Mesendoderm (in vitro differentiated cells): ENCODE measurements at regions not wholly inside any gene's neighbourhood (a gene's known extent, or its start where the extent isn't known, plus 50 kb on each side); places are given as distances from the start of the nearest gene placed in this dataset.
"Not testable (repeated sequence)": the region's sequence is repeated elsewhere in the genome, so short reads cannot be mapped to it uniquely, and the experiment has no call there.

Experiments used
- DNase-seq: peaks from one replicate; pipeline ENCODE4 v3.0.0; 2013
- H2AK5ac ChIP-seq: 2 replicates; pipeline ENCODE4 v1.6.1; 2013; ENCODE audit warnings: low read length, inconsistent platforms
- H2BK120ac ChIP-seq: 2 replicates; pipeline ENCODE4 v1.6.1; 2013; ENCODE audit warnings: low read depth, mild to moderate bottlenecking, low read length, moderate library complexity, mixed read lengths
- H2BK15ac ChIP-seq: replicated peaks from 2 replicates; pipeline ENCODE4 v1.6.1; 2013; ENCODE audit warnings: low read depth, mild to moderate bottlenecking, moderate library complexity
- H2BK5ac ChIP-seq: 2 replicates; pipeline ENCODE4 v1.6.1; 2013; ENCODE audit warnings: low read length, inconsistent platforms
- H3K18ac ChIP-seq: 2 replicates; pipeline ENCODE4 v1.6.1; 2013; ENCODE audit warnings: mild to moderate bottlenecking, low read length, mixed read lengths
- H3K23ac ChIP-seq: one replicate; pipeline ENCODE4 v1.6.1; 2013; ENCODE audit warnings: low read length
- H3K27ac ChIP-seq: 2 replicates; pipeline ENCODE4 v1.5.1; 2013; ENCODE audit warnings: low read depth, mild to moderate bottlenecking, inconsistent platforms, low read length, moderate library complexity
- H3K27me3 ChIP-seq: 2 replicates; pipeline ENCODE4 v1.6.1; 2013; ENCODE audit warnings: low read length, control low read depth, mild to moderate bottlenecking, inconsistent platforms; ENCODE audit not compliant: insufficient read depth, poor library complexity
- H3K36me3 ChIP-seq: 2 replicates; pipeline ENCODE4 v1.6.1; 2013; ENCODE audit warnings: low read length, inconsistent platforms; ENCODE audit not compliant: control insufficient read depth, insufficient read depth
- H3K4ac ChIP-seq: one replicate; pipeline ENCODE4 v1.6.1; 2013; ENCODE audit warnings: low read depth, mild to moderate bottlenecking, low read length, moderate library complexity
- H3K4me1 ChIP-seq: 2 replicates; pipeline ENCODE4 v1.6.1; 2013; ENCODE audit warnings: low read depth, low read length, inconsistent platforms; ENCODE audit not compliant: control insufficient read depth
- H3K4me2 ChIP-seq: 2 replicates; pipeline ENCODE4 v1.6.1; 2013; ENCODE audit warnings: low read length
- H3K4me3 ChIP-seq: 2 replicates; pipeline ENCODE4 v1.5.1; 2013; ENCODE audit warnings: mild to moderate bottlenecking, low read length
- H3K56ac ChIP-seq: one replicate; pipeline ENCODE4 v1.6.1; 2013; ENCODE audit warnings: low read length
- H3K79me1 ChIP-seq: 2 replicates; pipeline ENCODE4 v1.6.1; 2013; ENCODE audit warnings: low read length, inconsistent platforms
- H3K79me2 ChIP-seq: 2 replicates; pipeline ENCODE4 v1.6.1; 2013; ENCODE audit warnings: mild to moderate bottlenecking, low read length; ENCODE audit not compliant: control insufficient read depth, insufficient read depth
- H3K9ac ChIP-seq: 2 replicates; pipeline ENCODE4 v1.6.1; 2013; ENCODE audit warnings: low read length, inconsistent platforms
- H4K5ac ChIP-seq: one replicate; pipeline ENCODE4 v1.6.1; 2013; ENCODE audit warnings: low read length
- H4K8ac ChIP-seq: one replicate; pipeline ENCODE4 v1.6.1; 2013; ENCODE audit warnings: low read depth, mild to moderate bottlenecking, control low read depth, low read length, moderate library complexity
- WGBS: extraction: QIAGEN DNeasy Blood & Tissue Kit; methylation state at CpG from one replicate; pipeline ENCODE4 v1.1.7; 2013; ENCODE audit warnings: low lambda C conversion rate, missing lambda C conversion rate; ENCODE audit not compliant: insufficient coverage; ENCODE audit errors: extremely low coverage; 5-methylcytosine and 5-hydroxymethylcytosine counted together

DNA sequence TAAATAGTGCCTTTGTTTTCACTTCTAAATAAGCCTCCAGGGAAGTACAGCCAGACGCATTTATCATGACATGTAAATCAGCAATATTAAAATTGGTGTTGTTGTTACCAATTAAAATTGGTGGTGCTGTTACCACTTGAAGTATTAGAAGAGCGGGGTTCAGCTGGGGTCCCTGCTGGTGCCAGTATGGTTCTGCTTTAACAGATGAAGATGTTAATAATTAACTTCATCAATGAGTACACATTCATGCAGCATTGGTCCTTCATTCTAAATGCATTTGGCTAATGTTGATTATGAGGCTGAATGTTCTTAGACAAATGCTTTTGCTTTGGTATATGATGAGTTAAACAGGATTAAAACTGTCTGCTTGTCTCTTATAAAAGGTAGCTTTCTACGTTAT lies 67.6 kb upstream of the TMC1 start:
- H3K23ac ChIP-seq: no peak overlapping the region
- no peaks in the 10 kb centered on the region for H3K79me1 ChIP-seq
- H3K9ac ChIP-seq: no peak overlapping the region
- no peak overlapping the region for H3K18ac ChIP-seq
- no peak overlapping the region for H2BK5ac ChIP-seq
- H2AK5ac ChIP-seq: no peak overlapping the region
- no peaks in the 10 kb centered on the region for H3K4me1 ChIP-seq
- no peaks in the 10 kb centered on the region for H3K27me3 ChIP-seq
- H4K5ac ChIP-seq: no peak overlapping the region
- no peaks in the 10 kb centered on the region for H3K36me3 ChIP-seq
- WGBS: no CpG with 5 or more reads among the region's 3 CpGs
- no peaks in the 10 kb centered on the region for H3K79me2 ChIP-seq
- no peak for DNase-seq
- no peak overlapping the region for H2BK120ac ChIP-seq
- H3K4me3 ChIP-seq: no peak overlapping the region
- H3K4me2 ChIP-seq: no peak overlapping the region
- no peak overlapping the region for H2BK15ac ChIP-seq
- no peak overlapping the region for H3K27ac ChIP-seq
- no peak overlapping the region for H3K4ac ChIP-seq
- H4K8ac ChIP-seq: no peak overlapping the region
- H3K56ac ChIP-seq: no peak overlapping the region

GRCh38 chr9:72446241-72446640 lies 75.2 kb upstream of the TMC1 start:
- not testable (repeated sequence) for H2AK5ac ChIP-seq, H3K23ac ChIP-seq, H3K27me3 ChIP-seq, DNase-seq, H3K79me1 ChIP-seq, H2BK120ac ChIP-seq, H3K4ac ChIP-seq, H3K4me2 ChIP-seq, H3K4me1 ChIP-seq, H3K18ac ChIP-seq, H2BK5ac ChIP-seq, H3K4me3 ChIP-seq, H4K8ac ChIP-seq, H3K79me2 ChIP-seq, H2BK15ac ChIP-seq, H3K36me3 ChIP-seq, H3K9ac ChIP-seq, H3K27ac ChIP-seq, H3K56ac ChIP-seq, H4K5ac ChIP-seq
- no CpG with 5 or more reads among the region's 5 CpGs for WGBS

GRCh38 chr9:72445306-72445995 lies 76.0 kb upstream of the TMC1 start:
- DNase-seq: no peak

GRCh38 chr9:72444435-72444834 lies 77.0 kb upstream of the TMC1 start:
- no CpG with 5 or more reads among the region's 1 CpG for WGBS
- Histone ChIP-seq H2BK15ac (no peak overlapping the region), H3K79me1 (no peaks in the 10 kb centered on the region), H3K4me1 (no peaks in the 10 kb centered on the region), H4K8ac (no peak overlapping the region), H3K4ac (no peak overlapping the region), H3K79me2 (no peaks in the 10 kb centered on the region), H2BK120ac (no peak overlapping the region), H2BK5ac (no peak overlapping the region), H4K5ac (no peak overlapping the region), H3K56ac (no peak overlapping the region), H3K4me2 (no peak overlapping the region), H3K27ac (no peak overlapping the region), H3K9ac (no peak overlapping the region), H3K18ac (no peak overlapping the region), H2AK5ac (no peak overlapping the region), H3K36me3 (no peaks in the 10 kb centered on the region), H3K27me3 (no peaks in the 10 kb centered on the region), H3K23ac (no peak overlapping the region), H3K4me3 (no peak overlapping the region)
- no peak for DNase-seq

More at GRCh38 chr9:72445306-72445995, 76.0 kb upstream of the TMC1 start:
- Histone ChIP-seq H3K79me1 (no peaks in the 10 kb centered on the region), H3K36me3 (no peaks in the 10 kb centered on the region), H3K23ac (no peak overlapping the region), H3K27me3 (no peaks in the 10 kb centered on the region), H2BK5ac (no peak overlapping the region), H3K4me2 (no peak overlapping the region), H3K4me1 (no peaks in the 10 kb centered on the region), H4K8ac (no peak overlapping the region), H3K18ac (no peak overlapping the region), H2AK5ac (no peak overlapping the region), H3K27ac (no peak overlapping the region), H4K5ac (no peak overlapping the region), H3K4me3 (no peak overlapping the region), H3K4ac (no peak overlapping the region), H3K56ac (no peak overlapping the region), H3K9ac (no peak overlapping the region), H2BK15ac (no peak overlapping the region), H3K79me2 (no peaks in the 10 kb centered on the region), H2BK120ac (no peak overlapping the region)
- no CpG with 5 or more reads among the region's 2 CpGs for WGBS

- Histone ChIP-seq H3K27me3 (no peaks in the 10 kb centered on the region), H2AK5ac (no peak overlapping the region), H3K36me3 (no peaks in the 10 kb centered on the region), H3K79me1 (no peaks in the 10 kb centered on the region), H2BK15ac (no peak overlapping the region), H3K4me2 (no peak overlapping the region), H3K9ac (no peak overlapping the region), H4K5ac (no peak overlapping the region), H2BK120ac (no peak overlapping the region), H3K79me2 (no peaks in the 10 kb centered on the region), H3K4me3 (no peak overlapping the region), H3K4ac (no peak overlapping the region), H3K56ac (no peak overlapping the region), H3K4me1 (no peaks in the 10 kb centered on the region), H4K8ac (no peak overlapping the region), H3K27ac (no peak overlapping the region), H3K23ac (no peak overlapping the region), H3K18ac (no peak overlapping the region), H2BK5ac (no peak overlapping the region)
- no CpG with 5 or more reads among the region's 4 CpGs for WGBS
- DNase-seq: peak; percentile 49
Measured at GRCh38 chr9:72443855-72444254, 77.6 kb upstream of the TMC1 start.
